GM19238 (cell line): ENCODE measurements at regions not wholly inside any gene's neighbourhood (a gene's known extent, or its start where the extent isn't known, plus 50 kb on each side); places are given as distances from the start of the nearest gene placed in this dataset.

Source experiments
- DNase-seq: peaks from one replicate; pipeline ENCODE4 v3.0.0; 2011; ENCODE audit warnings: low spot score; ENCODE audit not compliant: insufficient read length

- DNase-seq: no peak
Measured at GRCh38 chr7:125149151-125149550, 219.5 kb upstream of the POT1 start.

DNA sequence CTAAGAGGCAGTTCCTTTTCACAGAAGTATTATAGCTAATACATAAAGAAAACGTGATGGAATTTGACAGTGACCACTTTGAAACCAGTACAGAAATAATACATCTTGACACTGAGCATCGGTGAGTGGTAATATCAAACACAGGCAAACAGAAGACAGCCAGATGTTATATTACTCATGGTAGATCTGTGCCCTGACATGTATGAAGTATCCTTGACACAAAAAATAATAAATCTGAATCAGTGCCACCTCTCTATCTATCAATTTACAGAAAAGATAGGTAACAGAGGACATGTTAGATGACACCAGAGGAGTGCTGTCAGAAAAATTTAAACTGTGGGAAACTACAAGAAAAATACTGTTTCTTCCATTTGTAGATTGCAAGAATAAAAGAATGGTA is 217.4 kb upstream of the POT1 start:
- no peak for DNase-seq

DNA sequence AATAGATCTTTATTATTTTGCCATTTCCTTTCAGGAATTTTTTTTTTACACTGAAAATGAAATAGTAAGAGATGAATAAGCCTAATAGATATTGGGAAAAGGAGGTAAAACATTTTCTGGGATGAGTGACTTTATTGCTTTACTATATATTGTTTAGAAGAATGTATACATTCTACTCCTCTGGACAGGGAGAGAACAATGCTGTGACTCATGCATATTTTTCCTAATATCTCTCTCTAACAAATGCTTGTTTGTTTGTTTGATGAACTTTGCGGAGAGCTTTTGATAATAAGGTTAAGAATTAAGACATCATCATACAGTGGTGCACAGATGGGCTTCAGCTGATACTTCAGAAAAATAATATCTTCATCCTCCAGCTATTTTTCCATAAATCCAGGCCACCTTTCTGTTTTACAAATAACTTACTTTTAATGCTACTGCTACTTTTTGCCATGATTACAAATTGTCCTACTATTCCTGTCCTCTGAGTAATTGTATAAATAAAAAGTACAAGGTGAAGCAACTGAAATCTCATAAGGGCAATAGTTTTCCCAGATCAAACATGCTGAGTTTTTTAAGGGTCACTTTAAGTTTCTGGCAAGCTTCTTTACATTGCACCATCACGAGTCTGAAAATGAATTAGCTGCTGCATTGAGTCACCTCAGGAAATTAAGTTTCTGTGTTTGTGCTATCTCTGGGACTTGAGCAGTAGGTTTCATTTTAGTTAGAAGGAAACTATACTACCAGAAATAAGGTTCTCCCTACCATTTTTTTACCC is 207.3 kb upstream of the POT1 start:
- no peak for DNase-seq

DNA sequence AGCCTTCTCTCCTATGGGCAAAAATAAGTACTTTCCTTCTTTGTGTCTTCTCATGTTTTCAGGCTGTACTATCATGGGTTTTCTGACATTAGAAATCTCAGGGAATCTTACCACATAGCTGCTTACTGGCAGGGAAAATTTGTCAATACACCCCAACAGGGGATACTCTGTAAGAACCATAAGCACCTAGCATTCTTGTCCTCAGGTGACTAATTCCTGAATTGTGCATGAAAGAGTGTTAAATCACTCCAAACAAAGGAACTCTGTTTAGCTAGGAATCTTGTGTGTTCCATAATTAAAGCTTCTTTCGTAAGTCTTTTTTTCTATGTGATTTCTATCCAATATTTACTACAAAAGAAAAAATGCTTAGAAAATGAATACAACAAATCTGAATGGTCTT is 206.7 kb upstream of the POT1 start:
- DNase-seq: no peak

- DNase-seq: no peak
Measured at GRCh38 chr7:125130173-125130572, 200.5 kb upstream of the POT1 start.

- no peak for DNase-seq
Measured at GRCh38 chr7:125127304-125127703, 197.7 kb upstream of the POT1 start.

DNA sequence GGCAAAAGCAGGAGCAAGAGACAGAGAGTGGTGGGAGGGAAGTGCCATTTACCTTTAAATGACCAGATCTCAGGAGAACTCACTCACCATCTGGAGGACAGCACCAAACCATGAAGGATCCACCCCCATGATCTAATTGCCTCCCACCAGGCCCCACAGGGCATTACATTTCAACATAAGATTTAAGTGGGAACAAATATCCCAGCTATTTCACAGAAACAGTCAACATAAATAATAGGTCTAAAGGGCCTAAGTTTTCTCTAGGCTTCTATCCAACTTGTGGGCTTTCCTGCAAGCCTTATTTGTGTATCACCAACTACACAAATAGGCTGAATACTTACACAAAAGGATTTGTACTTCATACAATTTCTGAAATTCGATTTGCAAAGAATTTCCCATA is 196.8 kb upstream of the POT1 start:
- DNase-seq: no peak

GRCh38 chr7:125125315-125125714 is 195.7 kb upstream of the POT1 start:
- no peak for DNase-seq

DNA sequence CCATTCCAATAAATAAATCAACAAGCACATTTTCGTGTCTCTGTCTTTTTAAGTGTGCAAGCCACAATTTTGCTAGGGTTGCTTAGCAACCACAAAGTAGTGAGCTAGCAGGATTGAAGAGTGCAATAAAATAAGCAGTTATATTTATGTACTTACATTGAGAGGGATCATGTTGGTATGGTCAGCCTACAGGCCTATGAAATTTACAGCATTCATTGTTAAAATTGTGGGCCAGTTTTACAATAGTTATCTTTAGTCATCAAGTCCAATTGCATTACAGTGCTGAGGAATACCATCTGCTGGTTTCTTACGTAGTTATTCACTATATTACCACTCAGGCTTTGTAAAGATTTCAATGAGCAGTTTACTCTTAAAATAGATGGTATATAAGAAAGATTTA is 192.5 kb upstream of the POT1 start:
- DNase-seq: no peak

DNA sequence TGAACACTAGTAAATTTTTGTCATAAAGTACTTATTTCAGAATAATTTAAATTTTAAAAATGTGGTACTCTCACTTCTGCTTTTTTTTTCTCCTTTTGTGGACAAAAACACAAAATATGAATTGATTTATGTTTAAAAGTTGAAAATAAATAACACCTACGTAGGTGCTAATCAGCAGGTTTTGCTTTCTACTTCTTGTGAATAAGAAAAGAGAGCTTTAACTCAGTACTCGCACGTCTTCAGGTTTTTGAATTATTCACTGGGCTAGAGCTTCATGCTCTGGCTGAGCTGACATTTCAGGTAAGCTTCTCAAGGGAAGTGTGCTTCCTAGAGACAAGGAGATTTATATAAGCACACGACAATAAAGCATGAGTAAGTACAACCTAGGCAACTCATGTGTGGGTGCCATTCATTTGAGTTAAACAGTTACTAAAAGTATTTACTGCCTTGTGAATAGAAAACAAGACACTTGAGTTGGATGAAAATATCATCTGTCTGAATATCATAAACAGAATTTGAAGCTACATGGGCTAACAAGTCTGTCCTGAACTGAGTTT is 190.0 kb upstream of the POT1 start:
- DNase-seq: no peak

- DNase-seq: no peak
Measured at GRCh38 chr7:125118444-125118843, 188.8 kb upstream of the POT1 start.

GRCh38 chr7:125112850-125113249 is 183.2 kb upstream of the POT1 start:
- DNase-seq: no peak

DNA sequence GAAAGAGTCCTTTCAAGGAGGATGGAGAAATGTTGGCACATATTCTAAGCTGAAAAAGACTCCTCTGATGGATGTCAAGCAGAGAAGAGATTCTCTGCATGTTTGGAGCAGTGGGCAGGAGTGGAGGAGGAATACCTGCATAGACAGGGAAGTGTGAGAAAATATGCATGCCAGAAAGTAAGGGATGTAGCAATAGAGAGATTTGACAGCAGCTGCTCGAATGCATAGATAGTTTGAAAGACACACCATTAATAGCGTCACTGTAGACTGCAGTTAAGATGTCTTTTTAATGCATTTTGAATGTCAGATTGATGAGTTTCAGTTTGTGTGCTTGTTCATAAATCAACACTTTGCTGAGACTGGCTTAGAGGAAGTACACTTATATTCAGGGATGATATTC is 169.9 kb upstream of the POT1 start:
- DNase-seq: no peak

GRCh38 chr7:125098377-125098970 is 168.8 kb upstream of the POT1 start:
- no peak for DNase-seq

DNA sequence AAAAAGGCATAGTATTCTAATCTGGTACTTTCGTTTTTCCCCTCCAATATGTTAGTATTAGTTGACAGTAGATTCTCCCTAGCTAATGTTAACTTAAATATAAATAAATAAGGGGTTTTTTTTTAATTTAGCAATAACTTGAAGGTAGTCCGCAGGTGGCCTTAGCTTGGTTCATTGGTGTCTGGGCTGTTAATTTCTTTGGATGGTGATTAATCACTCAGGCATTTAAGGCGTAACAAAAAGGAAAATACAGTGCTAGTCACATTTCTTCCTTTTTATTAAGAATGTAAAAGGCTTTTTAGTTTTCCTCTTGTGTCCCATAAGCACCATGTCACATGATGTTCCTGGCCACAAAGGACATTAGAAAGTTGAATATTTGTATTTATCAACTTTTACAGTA is 161.0 kb upstream of the POT1 start:
- DNase-seq: no peak

DNA sequence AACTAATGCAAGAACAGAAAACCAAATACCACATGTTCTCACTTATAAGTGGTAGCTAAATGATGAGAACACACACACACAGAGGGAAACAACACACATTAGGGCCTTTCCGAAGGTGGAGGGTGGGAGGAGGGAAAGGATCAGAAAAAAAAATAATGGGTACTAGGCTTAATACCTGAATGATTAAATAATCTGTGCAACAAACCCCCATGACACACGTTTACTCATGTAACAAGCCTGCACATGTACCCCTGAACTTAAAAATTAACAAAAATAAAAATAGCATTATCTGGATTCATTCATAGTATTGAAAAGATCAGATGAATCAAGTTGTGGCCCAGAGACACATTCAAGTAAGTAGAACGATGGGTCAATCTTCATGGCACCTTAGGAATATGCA is 159.5 kb upstream of the POT1 start:
- no peak for DNase-seq

GRCh38 chr7:125088555-125088954 is 158.9 kb upstream of the POT1 start:
- DNase-seq: no peak

DNA sequence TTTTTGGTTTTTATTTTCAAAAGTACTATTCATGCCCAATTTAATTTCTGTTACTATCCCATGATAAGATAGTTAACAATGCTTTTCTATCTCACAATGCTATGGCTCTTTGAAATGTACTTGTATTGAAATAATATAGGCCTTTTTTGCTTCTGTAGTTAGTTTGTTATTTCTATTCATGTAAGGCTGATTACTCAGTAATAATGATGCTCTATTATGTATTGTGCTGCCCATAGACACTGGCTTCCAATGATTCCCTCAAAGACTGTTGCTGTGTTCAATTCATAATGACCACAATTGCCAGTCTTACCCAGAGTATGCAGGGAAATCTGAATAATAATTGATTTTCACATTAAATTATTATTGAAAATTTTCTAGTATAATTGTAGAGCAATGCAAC is 155.5 kb upstream of the POT1 start:
- DNase-seq: no peak

- DNase-seq: no peak
Measured at GRCh38 chr7:125084196-125084595, 154.6 kb upstream of the POT1 start.

GRCh38 chr7:125074141-125074540 is 144.5 kb upstream of the POT1 start:
- no peak for DNase-seq

GRCh38 chr7:125065546-125065945 is 135.9 kb upstream of the POT1 start:
- no peak for DNase-seq

GRCh38 chr7:125065001-125065400 is 135.4 kb upstream of the POT1 start:
- DNase-seq: no peak

DNA sequence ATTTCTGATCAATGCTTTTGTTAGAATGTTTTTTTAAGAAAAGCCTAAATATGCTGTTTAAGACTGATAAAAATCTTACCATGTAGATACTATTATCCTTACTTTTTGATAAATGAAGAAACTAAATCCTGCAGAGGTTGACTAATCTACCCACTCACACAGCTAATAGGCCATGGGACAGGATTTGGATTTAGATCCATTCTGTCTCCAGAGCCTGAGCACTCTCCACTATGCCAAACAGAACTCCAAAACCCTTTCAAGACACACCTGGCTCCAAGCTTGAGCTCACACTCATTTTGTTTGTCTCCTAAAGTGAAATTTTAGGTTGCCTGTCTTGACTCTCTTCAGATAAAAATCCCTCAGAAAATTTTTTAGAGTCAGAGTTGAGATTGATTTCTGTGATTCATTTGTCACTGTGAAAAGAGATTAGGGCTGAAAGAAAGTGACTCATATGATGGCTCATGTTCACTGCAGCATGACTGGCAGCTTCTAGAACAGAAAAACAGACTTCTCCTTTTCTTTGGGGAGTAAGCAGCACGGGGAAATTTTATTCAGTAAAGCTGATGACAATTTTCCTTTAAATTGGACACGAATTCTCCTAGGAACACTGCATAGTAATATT is 132.3 kb upstream of the POT1 start:
- DNase-seq: no peak
